HCT116 (cell line): ENCODE measurements at regions not wholly inside any gene's neighbourhood (a gene's known extent, or its start where the extent isn't known, plus 50 kb on each side); places are given as distances from the start of the nearest gene placed in this dataset.

Source experiments
- EZH2phosphoT487 ChIP-seq: fragments of 200-600 bp; IDR thresholded peaks from 2 replicates; pipeline ENCODE4 v1.6.1; 2018; ENCODE audit warnings: antibody characterized with exemption, borderline replicate concordance
- POLR2A ChIP-seq: IDR thresholded peaks from 2 replicates; pipeline ENCODE4 v1.7.0; 2011; ENCODE audit warnings: borderline replicate concordance; ENCODE audit not compliant: insufficient read depth, insufficient read length; ENCODE audit errors: extremely low read depth

GRCh38 chr5:133756036-133756435 lies 143.7 kb upstream of the FSTL4 start:
- TF ChIP-seq POLR2A (no peak), EZH2phosphoT487 (no peak)
